SK-N-SH (cell line): ENCODE measurements at regions not wholly inside any gene's neighbourhood (a gene's known extent, or its start where the extent isn't known, plus 50 kb on each side); places are given as distances from the start of the nearest gene placed in this dataset.
"Not testable (repeated sequence)": the region's sequence is repeated elsewhere in the genome, so short reads cannot be mapped to it uniquely, and the experiment has no call there.

ENCODE experiments used
- CTCF ChIA-PET: fragments of 300-600, 350-600 bp; formaldehyde crosslinking; extraction: SDS; loops from one replicate; lab custom pipeline; 2021; lab: Yijun Ruan, JAX
- POLR2A ChIA-PET: fragments of 350-600 bp; sonication (Branson Sonifier 250); formaldehyde crosslinking; extraction: SDS; loops from one replicate; lab custom pipeline; 2020; ENCODE audit warnings: antibody characterized with exemption, inconsistent platforms; lab: Yijun Ruan, JAX
- DNase-seq: peaks from one replicate; pipeline ENCODE4 v3.0.0; 2012
- H2AFZ ChIP-seq: fragments of 200-600 bp; sonication (generic); 2 replicates; pipeline ENCODE4 v1.8.1; 2016; ENCODE audit warnings: antibody characterized with exemption, mild to moderate bottlenecking, low read depth
- H3F3A ChIP-seq: fragments of 200-600 bp; sonication (generic); replicated peaks from 2 replicates; pipeline ENCODE3; 2016; ENCODE audit warnings: antibody characterized with exemption, mild to moderate bottlenecking; ENCODE audit not compliant: insufficient read depth
- H3K27ac ChIP-seq, 2 experiments: fragments of 200-500 bp in 1 of 2; fragments of 200-600 bp in 1 of 2; sonication (Bioruptor generic) in 1 of 2; sonication (generic), shearing (Covaris generic) in 1 of 2; 2 replicates each; pipeline versions ENCODE4 v1.5.1 to v1.6.1; 2014 to 2016; ENCODE audit warnings: low read depth in 2 of 2, inconsistent platforms in 1 of 2, low read length in 1 of 2, mild to moderate bottlenecking in 1 of 2, mixed read lengths in 1 of 2
- H3K27me3 ChIP-seq: fragments of 200-600 bp; sonication (generic), shearing (Covaris generic); 2 replicates; pipeline ENCODE4 v1.6.1; 2016; ENCODE audit warnings: mixed run types; ENCODE audit not compliant: insufficient read depth
- H3K36me3 ChIP-seq, 2 experiments: fragments of 200-500 bp in 1 of 2; fragments of 200-600 bp in 1 of 2; sonication (Bioruptor generic) in 1 of 2; sonication (generic) in 1 of 2; replicated peaks in 1 of 2; 2 replicates each; pipeline versions ENCODE3 to v1.5.1; 2014 to 2016; ENCODE audit warnings: low read length in 1 of 2, mild to moderate bottlenecking in 1 of 2; ENCODE audit not compliant: insufficient read depth in 2 of 2, control insufficient read depth in 1 of 2
- H3K4me1 ChIP-seq, 2 experiments: fragments of 200-500 bp in 1 of 2; fragments of 200-600 bp in 1 of 2; sonication (Bioruptor generic) in 1 of 2; sonication (generic), shearing (Covaris generic) in 1 of 2; 2 replicates each; pipeline versions ENCODE4 v1.5.1 to v1.6.1; 2014 to 2016; ENCODE audit warnings: low read depth in 1 of 2, low read length in 1 of 2, mixed run types in 1 of 2; ENCODE audit not compliant: insufficient read depth in 2 of 2, control insufficient read depth in 1 of 2
- H3K4me2 ChIP-seq: fragments of 200-600 bp; sonication (generic), shearing (Covaris generic); 2 replicates; pipeline ENCODE4 v1.6.1; 2017; ENCODE audit warnings: mixed run types
- H3K4me3 ChIP-seq, 2 experiments: fragments of 200-500 bp in 1 of 2; fragments of 200-600 bp in 1 of 2; sonication (Bioruptor generic) in 1 of 2; sonication (generic), shearing (Covaris generic) in 1 of 2; 2 replicates each; pipeline versions ENCODE4 v1.5.1 to v1.8.1; 2014 to 2016; ENCODE audit warnings: low read depth in 2 of 2, inconsistent platforms in 1 of 2, low read length in 1 of 2, mild to moderate bottlenecking in 1 of 2, mixed read lengths in 1 of 2, moderate library complexity in 1 of 2
- H3K79me2 ChIP-seq: fragments of 200-600 bp; sonication (generic); 2 replicates; pipeline ENCODE4 v1.8.1; 2017; ENCODE audit warnings: mild to moderate bottlenecking; ENCODE audit not compliant: insufficient read depth
- H3K9ac ChIP-seq: fragments of 200-600 bp; sonication (generic); 2 replicates; pipeline ENCODE4 v1.6.1; 2017; ENCODE audit warnings: mixed run types
- H3K9me2 ChIP-seq: fragments of 200-600 bp; sonication (generic); 2 replicates; pipeline ENCODE4 v1.6.1; 2017; ENCODE audit warnings: mixed run types
- H3K9me3 ChIP-seq: fragments of 200-600 bp; sonication (generic); 2 replicates; pipeline ENCODE4 v1.6.1; 2017; ENCODE audit warnings: mixed run types, mild to moderate bottlenecking, moderate library complexity
- H4K20me1 ChIP-seq: fragments of 200-600 bp; sonication (generic); 2 replicates; pipeline ENCODE4 v1.6.1; 2017; ENCODE audit warnings: mild to moderate bottlenecking, mixed run types; ENCODE audit not compliant: insufficient read depth
- FOSL2 ChIP-seq: IDR thresholded peaks from 2 replicates; pipeline ENCODE4 v1.4.0; 2012; ENCODE audit warnings: low read depth, mild to moderate bottlenecking, moderate library complexity, borderline replicate concordance
- FOXM1 ChIP-seq: IDR thresholded peaks from 2 replicates; pipeline ENCODE4 v1.4.0; 2012; ENCODE audit warnings: low read depth, mild to moderate bottlenecking
- GABPA ChIP-seq: IDR thresholded peaks from 2 replicates; pipeline ENCODE4 v1.4.0; 2012; ENCODE audit warnings: low read depth, mild to moderate bottlenecking
- GATA2 ChIP-seq: sonication (generic); formaldehyde crosslinking; IDR thresholded peaks from 2 replicates; pipeline ENCODE4 v1.5.0; 2020; ENCODE audit warnings: mild to moderate bottlenecking, missing genetic modification reagents
- MAX ChIP-seq: IDR thresholded peaks from 2 replicates; pipeline ENCODE4 v1.4.0; 2012; ENCODE audit warnings: low read depth
- WGBS: methylation state at CpG from one replicate; pipeline ENCODE4 v1.1.6; 2017; ENCODE audit warnings: low lambda C conversion rate; 5-methylcytosine and 5-hydroxymethylcytosine counted together
- TF ChIP-seq, protein P1 (sequence below): fragments of 150-350 bp; IDR thresholded peaks from 2 replicates; pipeline ENCODE4 v1.6.1; 2016; ENCODE audit warnings: mild to moderate bottlenecking, low read depth, low read length
- TF ChIP-seq, protein P2 (sequence below): fragments of 150-350 bp; IDR thresholded peaks from 2 replicates; pipeline ENCODE4 v1.6.1; 2017; ENCODE audit warnings: antibody characterized with exemption, low read length, low read depth, borderline replicate concordance
- TF ChIP-seq, protein P3 (sequence below): IDR thresholded peaks from 2 replicates; pipeline ENCODE4 v1.4.0; 2012; ENCODE audit warnings: low read depth, borderline replicate concordance

- TF ChIP-seq, protein P1, sequence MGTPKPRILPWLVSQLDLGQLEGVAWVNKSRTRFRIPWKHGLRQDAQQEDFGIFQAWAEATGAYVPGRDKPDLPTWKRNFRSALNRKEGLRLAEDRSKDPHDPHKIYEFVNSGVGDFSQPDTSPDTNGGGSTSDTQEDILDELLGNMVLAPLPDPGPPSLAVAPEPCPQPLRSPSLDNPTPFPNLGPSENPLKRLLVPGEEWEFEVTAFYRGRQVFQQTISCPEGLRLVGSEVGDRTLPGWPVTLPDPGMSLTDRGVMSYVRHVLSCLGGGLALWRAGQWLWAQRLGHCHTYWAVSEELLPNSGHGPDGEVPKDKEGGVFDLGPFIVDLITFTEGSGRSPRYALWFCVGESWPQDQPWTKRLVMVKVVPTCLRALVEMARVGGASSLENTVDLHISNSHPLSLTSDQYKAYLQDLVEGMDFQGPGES = no peak
- TF ChIP-seq, protein P2, sequence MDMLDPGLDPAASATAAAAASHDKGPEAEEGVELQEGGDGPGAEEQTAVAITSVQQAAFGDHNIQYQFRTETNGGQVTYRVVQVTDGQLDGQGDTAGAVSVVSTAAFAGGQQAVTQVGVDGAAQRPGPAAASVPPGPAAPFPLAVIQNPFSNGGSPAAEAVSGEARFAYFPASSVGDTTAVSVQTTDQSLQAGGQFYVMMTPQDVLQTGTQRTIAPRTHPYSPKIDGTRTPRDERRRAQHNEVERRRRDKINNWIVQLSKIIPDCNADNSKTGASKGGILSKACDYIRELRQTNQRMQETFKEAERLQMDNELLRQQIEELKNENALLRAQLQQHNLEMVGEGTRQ = no peak
- TF ChIP-seq, all 33 proteins: peak for 0
These were observed 1650.9 kb downstream of the BRINP3 start (continued) for GRCh38 chr1:188826800-188827199.

DNA sequence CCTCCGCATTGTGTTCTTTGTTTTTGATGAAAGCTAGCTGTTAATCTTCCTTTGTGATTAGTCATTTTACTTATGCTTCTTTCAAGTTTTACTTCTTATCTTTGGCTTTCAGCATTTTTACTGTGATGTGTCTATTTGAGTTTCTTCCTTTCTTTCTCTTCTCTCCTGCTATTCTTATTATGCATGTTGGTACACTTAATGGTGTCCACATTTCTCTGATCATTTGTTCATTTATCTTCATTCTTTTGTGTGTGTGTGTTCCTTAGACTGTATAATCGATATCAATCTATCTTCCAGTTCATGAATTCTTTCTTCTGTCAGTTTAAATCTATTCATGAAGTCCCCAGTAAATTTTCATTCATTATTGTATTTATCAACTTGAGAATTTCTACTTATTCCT is 1650.3 kb downstream of the BRINP3 start:
- no peak overlapping the region for H3K27ac ChIP-seq
- ChIA-PET CTCF (no interaction called here), POLR2A (no interaction called here)
- H2AFZ ChIP-seq = no peak overlapping the region; the same call in 1 of the 2 replicates
- no peaks in the 10 kb centered on the region for H3K36me3 ChIP-seq
- H3K79me2 ChIP-seq = no peaks in the 10 kb centered on the region; the same call in 1 of the 2 replicates
- H3F3A ChIP-seq = no peaks in the 10 kb centered on the region
- 71% methylated on average over 2 of the region's 2 CpGs for WGBS
- H3K9me2 ChIP-seq = peaks cover 10% of the 10 kb centered on the region; the same call in 1 of the 2 replicates
- H4K20me1 ChIP-seq = no peaks in the 10 kb centered on the region
- TF ChIP-seq, protein P3, sequence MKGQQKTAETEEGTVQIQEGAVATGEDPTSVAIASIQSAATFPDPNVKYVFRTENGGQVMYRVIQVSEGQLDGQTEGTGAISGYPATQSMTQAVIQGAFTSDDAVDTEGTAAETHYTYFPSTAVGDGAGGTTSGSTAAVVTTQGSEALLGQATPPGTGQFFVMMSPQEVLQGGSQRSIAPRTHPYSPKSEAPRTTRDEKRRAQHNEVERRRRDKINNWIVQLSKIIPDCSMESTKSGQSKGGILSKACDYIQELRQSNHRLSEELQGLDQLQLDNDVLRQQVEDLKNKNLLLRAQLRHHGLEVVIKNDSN = no peak
- TF ChIP-seq FOXM1 (no peak), MAX (no peak), FOSL2 (no peak), GATA2 (CRISPR knock-in tag) (no peak), GABPA (no peak)
- TF ChIP-seq, protein P1 = no peak
- no peak overlapping the region for H3K4me2 ChIP-seq
- H3K4me1 ChIP-seq = peaks cover 0 to 5% of the 10 kb centered on the region in 2 experiments; a peak in 2 of 4 replicates
- H3K9me3 ChIP-seq = 0 out of 2 replicates have a peak, but pooled peaks cover 6% of the 10 kb centered on the region
- no peak overlapping the region for H3K9ac ChIP-seq
- H3K4me3 ChIP-seq = no peak overlapping the region
- no peak for DNase-seq
- no peaks in the 10 kb centered on the region for H3K27me3 ChIP-seq

- H3K9me3 ChIP-seq, H2AFZ ChIP-seq, H3K79me2 ChIP-seq, H3K27ac ChIP-seq, H3K4me2 ChIP-seq, POLR2A ChIA-PET, H3K36me3 ChIP-seq, H3F3A ChIP-seq, CTCF ChIA-PET, DNase-seq, H3K27me3 ChIP-seq, H4K20me1 ChIP-seq, H3K4me1 ChIP-seq, H3K9me2 ChIP-seq, H3K4me3 ChIP-seq, H3K9ac ChIP-seq: not testable (repeated sequence)
- WGBS = 98% methylated on average over 16 of the region's 40 CpGs
These were observed 1636.5 kb downstream of the BRINP3 start for GRCh38 chr1:188841111-188841696.
